ENCODE measurements at regions not wholly inside any gene's neighbourhood (a gene's known extent, or its start where the extent isn't known, plus 50 kb on each side); places are given as distances from the start of the nearest gene placed in this dataset.
"Not testable (repeated sequence)": the region's sequence is repeated elsewhere in the genome, so short reads cannot be mapped to it uniquely, and the experiment has no call there.

DNA sequence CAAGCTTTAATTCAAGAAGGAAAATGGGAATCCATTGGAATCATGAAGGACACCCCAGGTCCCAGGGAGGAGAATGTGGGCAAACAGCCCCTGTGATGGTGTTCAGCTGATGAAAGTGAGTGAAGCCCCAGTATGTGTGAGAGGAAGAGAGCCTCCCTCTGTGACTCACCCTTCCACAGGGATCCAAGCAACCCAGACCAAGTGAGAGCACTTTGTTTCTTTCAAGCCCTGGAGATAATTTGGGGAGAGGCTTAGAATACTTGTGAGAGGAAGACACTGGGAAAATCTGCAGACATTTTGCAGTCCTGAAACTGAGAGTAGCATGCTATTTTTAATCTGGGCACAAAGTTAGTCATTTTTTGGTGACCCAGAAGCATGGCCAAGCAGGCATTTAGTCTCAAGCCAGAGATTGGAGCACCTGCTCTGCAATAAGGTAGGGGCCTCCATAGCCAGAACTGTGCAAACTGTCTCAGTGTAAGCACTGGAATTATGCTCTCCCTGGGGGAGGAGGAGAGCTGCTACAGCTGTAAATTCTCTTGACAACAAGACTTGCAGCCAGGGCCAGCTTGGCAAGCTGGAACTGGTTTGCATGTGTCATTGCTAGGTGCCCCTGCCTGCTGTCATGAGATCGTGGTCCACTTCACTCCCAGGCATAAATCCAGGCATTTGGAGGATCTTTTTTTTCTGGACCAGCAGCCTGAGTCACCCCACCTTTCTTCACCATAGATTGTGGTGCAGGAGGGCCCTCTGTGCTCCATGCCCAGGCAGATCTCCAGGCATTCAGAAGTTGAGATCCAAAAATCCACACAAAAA is 537.8 kb upstream of the DPPA4 start:
- Histone ChIP-seq H3K36me3 (ENCODE audit: low read depth, low read length) (no peaks in the 10 kb centered on the region), H4K20me1 (ENCODE audit: low read length) (no peaks in the 10 kb centered on the region), H3K4me3 (ENCODE audit: low read length) (no peak overlapping the region), H2AFZ (ENCODE audit: low read length) (no peak overlapping the region), H3K27me3 (ENCODE audit: low read length) (no peaks in the 10 kb centered on the region), H3K4me1 (ENCODE audit: insufficient read depth, low read length) (no peaks in the 10 kb centered on the region), H3K9ac (ENCODE audit: low read length) (no peak overlapping the region), H3K4me2 (ENCODE audit: low read length) (no peak overlapping the region), H3K27ac (ENCODE audit: low read length) (no peak overlapping the region), H3K9me2 (replicated peaks; ENCODE audit: low read length) (no peaks in the 10 kb centered on the region; the same call in 1 of the 2 replicates), H3F3A (ENCODE audit: low read length, unreplicated experiment) (no peaks in the 10 kb centered on the region), H3K79me2 (ENCODE audit: low read length) (no peaks in the 10 kb centered on the region), H3K9me3 (ENCODE audit: low read length) (no peaks in the 10 kb centered on the region)
- no TSS peak for BruUV-seq (replicated peaks)
- intact Hi-C loops (cut with micrococcal nuclease), result no loop called here
- TF ChIP-seq EZH2phosphoT487 (IDR thresholded peaks at IDR 0.05; ENCODE audit: borderline replicate concordance, low read length), result no peak
- TF ChIP-seq, protein P1, sequence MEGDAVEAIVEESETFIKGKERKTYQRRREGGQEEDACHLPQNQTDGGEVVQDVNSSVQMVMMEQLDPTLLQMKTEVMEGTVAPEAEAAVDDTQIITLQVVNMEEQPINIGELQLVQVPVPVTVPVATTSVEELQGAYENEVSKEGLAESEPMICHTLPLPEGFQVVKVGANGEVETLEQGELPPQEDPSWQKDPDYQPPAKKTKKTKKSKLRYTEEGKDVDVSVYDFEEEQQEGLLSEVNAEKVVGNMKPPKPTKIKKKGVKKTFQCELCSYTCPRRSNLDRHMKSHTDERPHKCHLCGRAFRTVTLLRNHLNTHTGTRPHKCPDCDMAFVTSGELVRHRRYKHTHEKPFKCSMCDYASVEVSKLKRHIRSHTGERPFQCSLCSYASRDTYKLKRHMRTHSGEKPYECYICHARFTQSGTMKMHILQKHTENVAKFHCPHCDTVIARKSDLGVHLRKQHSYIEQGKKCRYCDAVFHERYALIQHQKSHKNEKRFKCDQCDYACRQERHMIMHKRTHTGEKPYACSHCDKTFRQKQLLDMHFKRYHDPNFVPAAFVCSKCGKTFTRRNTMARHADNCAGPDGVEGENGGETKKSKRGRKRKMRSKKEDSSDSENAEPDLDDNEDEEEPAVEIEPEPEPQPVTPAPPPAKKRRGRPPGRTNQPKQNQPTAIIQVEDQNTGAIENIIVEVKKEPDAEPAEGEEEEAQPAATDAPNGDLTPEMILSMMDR (conservative IDR thresholded peaks at IDR 0.05; ENCODE audit: low read depth, low read length), result no peak
- no peak for TF ChIP-seq EZH2 (IDR thresholded peaks at IDR 0.05; ENCODE audit: low read length, unreplicated experiment)
- POLR2A ChIA-PET (ENCODE audit: unreplicated experiment), result no interaction called here
- ATAC-seq (no peak), DNase-seq (no peak)
- CTCF ChIA-PET, result no interaction called here

DNA sequence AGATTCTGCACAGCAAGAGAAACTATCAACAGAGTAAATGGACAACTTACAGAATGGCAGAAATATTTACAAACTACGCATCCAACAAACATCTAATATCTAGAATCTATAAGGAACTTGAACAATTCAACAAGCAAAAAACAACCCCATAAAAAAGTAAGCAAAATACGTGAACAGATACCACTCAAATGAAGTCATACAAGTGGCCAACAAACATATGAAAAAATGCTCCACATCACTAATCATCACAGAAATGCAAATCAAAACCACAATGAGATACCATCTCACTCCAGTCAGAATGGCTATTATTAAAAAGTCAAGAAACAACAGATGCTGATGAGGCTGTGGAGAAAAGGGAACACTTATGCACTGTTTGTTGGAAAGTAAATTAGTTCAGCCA is 540.3 kb upstream of the DPPA4 start:
- BruUV-seq (replicated peaks); H3K4me3 ChIP-seq (ENCODE audit: low read length); H2AFZ ChIP-seq (ENCODE audit: low read length); H3K79me2 ChIP-seq (ENCODE audit: low read length); H3K27ac ChIP-seq (ENCODE audit: low read length); H3K4me1 ChIP-seq (ENCODE audit: insufficient read depth, low read length); DNase-seq; ATAC-seq; H3K9me2 ChIP-seq (replicated peaks; ENCODE audit: low read length); intact Hi-C loops (cut with micrococcal nuclease); H3K9ac ChIP-seq (ENCODE audit: low read length); H3K4me2 ChIP-seq (ENCODE audit: low read length); POLR2A ChIA-PET (ENCODE audit: unreplicated experiment); H3F3A ChIP-seq (ENCODE audit: low read length, unreplicated experiment); H3K36me3 ChIP-seq (ENCODE audit: low read depth, low read length); H3K27me3 ChIP-seq (ENCODE audit: low read length); H3K9me3 ChIP-seq (ENCODE audit: low read length); H4K20me1 ChIP-seq (ENCODE audit: low read length): not testable (repeated sequence)
- CTCF ChIA-PET, result interaction anchor here (0.6 kb wide), 1 partner anchor 136 kb away, joined by 4 read pairs; no protein-coding TSS in a partner anchor

DNA sequence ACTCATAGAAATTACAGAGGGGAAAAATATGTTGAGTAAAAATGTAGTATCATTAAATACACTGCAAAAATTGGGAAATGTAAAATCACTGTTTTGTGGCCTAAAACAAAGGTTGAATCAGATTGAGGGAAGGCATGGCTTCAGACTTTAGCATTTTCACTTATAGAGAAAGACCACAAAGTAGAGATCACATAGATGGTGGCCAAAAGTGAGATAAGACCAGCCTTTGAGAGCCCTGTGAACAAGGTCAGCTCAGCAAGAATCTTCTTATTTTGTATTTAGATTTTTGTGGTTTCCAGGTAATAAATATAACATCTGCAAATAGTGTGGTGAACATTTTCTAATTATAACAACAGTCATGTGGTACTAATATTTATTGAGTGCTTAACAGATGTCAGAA is 544.8 kb upstream of the DPPA4 start:
- intact Hi-C loops (cut with micrococcal nuclease), result no loop called here
- Histone ChIP-seq H4K20me1 (ENCODE audit: low read length) (no peaks in the 10 kb centered on the region), H3K4me2 (ENCODE audit: low read length) (no peak overlapping the region), H3K79me2 (ENCODE audit: low read length) (no peaks in the 10 kb centered on the region), H3K4me1 (ENCODE audit: insufficient read depth, low read length) (no peaks in the 10 kb centered on the region), H3K27me3 (ENCODE audit: low read length) (no peaks in the 10 kb centered on the region), H3K9me3 (ENCODE audit: low read length) (no peaks in the 10 kb centered on the region), H2AFZ (ENCODE audit: low read length) (no peak overlapping the region), H3K27ac (ENCODE audit: low read length) (no peak overlapping the region), H3F3A (ENCODE audit: low read length, unreplicated experiment) (no peaks in the 10 kb centered on the region), H3K9me2 (replicated peaks; ENCODE audit: low read length) (no peaks in the 10 kb centered on the region; the same call in 1 of the 2 replicates), H3K36me3 (ENCODE audit: low read depth, low read length) (no peaks in the 10 kb centered on the region), H3K9ac (ENCODE audit: low read length) (no peak overlapping the region), H3K4me3 (ENCODE audit: low read length) (no peak overlapping the region)
- BruUV-seq (replicated peaks), result no TSS peak
- TF ChIP-seq EZH2phosphoT487 (IDR thresholded peaks at IDR 0.05; ENCODE audit: borderline replicate concordance, low read length) (no peak), EZH2 (IDR thresholded peaks at IDR 0.05; ENCODE audit: low read length, unreplicated experiment) (no peak)
- TF ChIP-seq, protein P1 (conservative IDR thresholded peaks at IDR 0.05; ENCODE audit: low read depth, low read length), result no peak
- ATAC-seq (no peak), DNase-seq (no peak)
- ChIA-PET CTCF (no interaction called here), POLR2A (ENCODE audit: unreplicated experiment) (no interaction called here)

Data from PC-3 (cell line).